Neutrophil (primary cell): ENCODE measurements at regions not wholly inside any gene's neighbourhood (a gene's known extent, or its start where the extent isn't known, plus 50 kb on each side); places are given as distances from the start of the nearest gene placed in this dataset.
"Not testable (repeated sequence)": the region's sequence is repeated elsewhere in the genome, so short reads cannot be mapped to it uniquely, and the experiment has no call there.

Experiments
- H3K27ac ChIP-seq: fragments of 200-600 bp; sonication (generic); 2 replicates; pipeline ENCODE4 v1.5.1; 2016; ENCODE audit warnings: mild to moderate bottlenecking, moderate library complexity
- H3K27me3 ChIP-seq: fragments of 200-600 bp; sonication (generic); 2 replicates; pipeline ENCODE4 v1.6.0; 2016; ENCODE audit warnings: mild to moderate bottlenecking
- H3K36me3 ChIP-seq: fragments of 200-600 bp; sonication (generic); 2 replicates; pipeline ENCODE4 v1.5.1; 2017
- H3K4me1 ChIP-seq, 2 experiments: fragments of 200-600 bp in 1 of 2; sonication (generic) in 1 of 2; 1 replicate in 1 of 2; 2 replicates in 1 of 2; pipeline versions ENCODE4 v1.5.1 to v1.6.1; 2013 to 2016; ENCODE audit warnings: low read depth in 1 of 2, low read length in 1 of 2, mild to moderate bottlenecking in 1 of 2, moderate library complexity in 1 of 2; ENCODE audit not compliant: control insufficient read depth in 1 of 2, insufficient read depth in 1 of 2
- H3K4me3 ChIP-seq, 2 experiments: fragments of 200-600 bp in 1 of 2; sonication (generic) in 1 of 2; 1 replicate in 1 of 2; 2 replicates in 1 of 2; pipeline ENCODE4 v1.5.1; 2013 to 2016; ENCODE audit warnings: low read depth in 1 of 2, low read length in 1 of 2, mild to moderate bottlenecking in 1 of 2, moderate library complexity in 1 of 2
- H3K9me3 ChIP-seq: fragments of 200-600 bp; sonication (generic); 2 replicates; pipeline ENCODE4 v1.5.1; 2016
- TF ChIP-seq, protein P1 (sequence below): fragments of 200-600 bp; sonication (generic); IDR thresholded peaks from 2 replicates; pipeline ENCODE4 v1.5.1; 2016; ENCODE audit warnings: antibody characterized with exemption

- no peak overlapping the region for H3K27ac ChIP-seq
- H3K9me3 ChIP-seq: peaks cover 10% of the 10 kb centered on the region
- no peaks in the 10 kb centered on the region for H3K27me3 ChIP-seq
- no peak overlapping the region for H3K4me3 ChIP-seq
- H3K4me1 ChIP-seq: no peaks in the 10 kb centered on the region
- TF ChIP-seq, protein P1, sequence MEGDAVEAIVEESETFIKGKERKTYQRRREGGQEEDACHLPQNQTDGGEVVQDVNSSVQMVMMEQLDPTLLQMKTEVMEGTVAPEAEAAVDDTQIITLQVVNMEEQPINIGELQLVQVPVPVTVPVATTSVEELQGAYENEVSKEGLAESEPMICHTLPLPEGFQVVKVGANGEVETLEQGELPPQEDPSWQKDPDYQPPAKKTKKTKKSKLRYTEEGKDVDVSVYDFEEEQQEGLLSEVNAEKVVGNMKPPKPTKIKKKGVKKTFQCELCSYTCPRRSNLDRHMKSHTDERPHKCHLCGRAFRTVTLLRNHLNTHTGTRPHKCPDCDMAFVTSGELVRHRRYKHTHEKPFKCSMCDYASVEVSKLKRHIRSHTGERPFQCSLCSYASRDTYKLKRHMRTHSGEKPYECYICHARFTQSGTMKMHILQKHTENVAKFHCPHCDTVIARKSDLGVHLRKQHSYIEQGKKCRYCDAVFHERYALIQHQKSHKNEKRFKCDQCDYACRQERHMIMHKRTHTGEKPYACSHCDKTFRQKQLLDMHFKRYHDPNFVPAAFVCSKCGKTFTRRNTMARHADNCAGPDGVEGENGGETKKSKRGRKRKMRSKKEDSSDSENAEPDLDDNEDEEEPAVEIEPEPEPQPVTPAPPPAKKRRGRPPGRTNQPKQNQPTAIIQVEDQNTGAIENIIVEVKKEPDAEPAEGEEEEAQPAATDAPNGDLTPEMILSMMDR: no peak
- H3K36me3 ChIP-seq: no peaks in the 10 kb centered on the region
These were observed 489.2 kb downstream of the ZNF33B start for GRCh38 chr10:42149027-42149700.

- not testable (repeated sequence) for H3K36me3 ChIP-seq, H3K27me3 ChIP-seq, H3K4me1 ChIP-seq, H3K4me3 ChIP-seq, H3K9me3 ChIP-seq, H3K27ac ChIP-seq
These were observed 492.2 kb downstream of the ZNF33B start for GRCh38 chr10:42146165-42146564.

DNA sequence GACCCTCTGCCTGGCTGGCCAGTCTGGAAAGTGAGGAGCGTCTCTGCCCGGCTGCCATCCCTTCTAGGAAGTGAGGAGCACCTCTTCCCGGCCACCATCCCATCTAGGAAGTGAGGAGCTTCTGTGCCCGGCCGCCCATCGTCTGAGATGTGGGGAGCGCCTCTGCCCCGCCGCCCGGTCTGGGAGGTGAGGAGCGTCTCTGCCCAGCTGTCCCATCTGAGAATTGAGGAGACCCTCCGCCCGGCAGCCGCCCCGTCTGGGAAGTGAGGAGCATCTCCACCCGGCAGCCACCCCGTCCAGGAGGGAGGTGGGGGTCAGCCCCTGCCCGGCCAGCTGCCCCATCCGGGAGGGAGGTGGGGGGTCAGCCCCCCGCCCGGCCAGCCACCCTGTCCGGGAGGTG is 500.3 kb downstream of the ZNF33B start:
- not testable (repeated sequence) for H3K4me1 ChIP-seq, H3K27me3 ChIP-seq, H3K36me3 ChIP-seq, H3K4me3 ChIP-seq, H3K27ac ChIP-seq, H3K9me3 ChIP-seq

DNA sequence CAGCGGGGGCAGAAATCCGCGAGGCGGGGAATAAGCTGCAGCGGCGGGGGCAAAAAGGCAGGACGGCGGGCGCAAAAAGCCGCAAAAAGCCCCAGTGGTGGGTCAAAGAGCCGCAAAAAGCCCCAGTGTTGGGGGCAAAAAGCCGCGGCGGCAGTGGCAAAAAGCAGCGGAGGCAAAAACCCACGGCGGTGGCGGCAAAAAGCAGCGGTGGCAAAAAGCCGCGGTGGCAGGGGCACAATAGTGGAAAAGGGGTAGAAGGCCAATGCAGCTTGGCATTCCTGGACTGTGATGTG is 525.3 kb downstream of the ZNF33B start:
- H3K4me1 ChIP-seq: no peaks in the 10 kb centered on the region
- H3K9me3 ChIP-seq: no peaks in the 10 kb centered on the region
- no peaks in the 10 kb centered on the region for H3K27me3 ChIP-seq
- no peaks in the 10 kb centered on the region for H3K36me3 ChIP-seq
- H3K27ac ChIP-seq: no peak overlapping the region
- H3K4me3 ChIP-seq: no peak overlapping the region
- TF ChIP-seq, protein P1: no peak

DNA sequence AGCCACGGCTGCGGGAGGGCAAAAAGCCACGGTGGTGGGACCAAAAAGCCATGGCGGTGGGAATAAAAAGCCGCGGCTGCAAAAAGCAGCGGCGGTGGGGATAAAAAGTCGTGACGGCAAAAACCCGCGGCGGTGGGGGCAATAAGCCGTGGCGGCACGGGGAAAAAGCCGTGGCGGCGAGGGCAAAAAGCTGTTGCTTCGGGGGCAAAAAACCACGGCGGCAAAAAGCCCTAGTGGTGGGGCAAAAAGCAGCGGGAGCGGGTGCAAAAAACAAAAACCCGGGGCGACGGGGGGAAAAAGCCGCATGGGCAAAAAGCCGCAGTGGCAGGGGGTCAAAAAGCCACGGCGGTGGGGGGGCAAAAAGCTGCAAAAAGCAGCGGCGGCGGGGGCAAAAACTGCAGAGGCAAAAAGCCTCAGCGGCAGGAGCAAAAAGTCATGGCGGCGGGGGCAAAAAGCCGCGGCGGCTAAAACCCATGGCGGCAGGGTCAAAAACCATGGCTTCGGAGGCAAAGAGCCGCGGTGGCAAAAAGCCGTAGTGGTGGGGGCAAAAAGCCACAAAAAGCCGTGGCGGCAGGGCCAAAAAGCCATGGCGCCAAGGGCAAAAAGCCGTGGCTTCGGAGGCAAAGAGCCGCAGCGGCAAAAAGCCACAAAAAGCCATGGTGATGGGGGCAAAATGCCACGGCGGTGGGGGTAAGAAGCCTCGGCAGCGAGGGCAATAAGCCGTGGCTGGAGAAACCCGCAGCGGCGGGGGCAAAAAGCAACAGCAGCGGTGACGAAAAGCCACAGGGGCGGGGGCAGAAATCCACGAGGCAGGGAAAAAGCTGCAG is 525.8 kb downstream of the ZNF33B start:
- H3K36me3 ChIP-seq: no peaks in the 10 kb centered on the region
- no peak overlapping the region for H3K27ac ChIP-seq
- no peaks in the 10 kb centered on the region for H3K4me1 ChIP-seq
- no peak overlapping the region for H3K4me3 ChIP-seq
- no peaks in the 10 kb centered on the region for H3K27me3 ChIP-seq
- TF ChIP-seq, protein P1: no peak
- H3K9me3 ChIP-seq: no peaks in the 10 kb centered on the region

- H3K4me3 ChIP-seq: no peak overlapping the region
- H3K27me3 ChIP-seq: no peaks in the 10 kb centered on the region
- TF ChIP-seq, protein P1: no peak
These were observed 526.6 kb downstream of the ZNF33B start for GRCh38 chr10:42111661-42112330.

More at GRCh38 chr10:42111661-42112330, 526.6 kb downstream of the ZNF33B start:
- H3K4me1 ChIP-seq: no peaks in the 10 kb centered on the region
- H3K36me3 ChIP-seq: no peaks in the 10 kb centered on the region
- no peak overlapping the region for H3K27ac ChIP-seq
- H3K9me3 ChIP-seq: no peaks in the 10 kb centered on the region
